HepG2 (cell line): ENCODE measurements at regions not wholly inside any gene's neighbourhood (a gene's known extent, or its start where the extent isn't known, plus 50 kb on each side); places are given as distances from the start of the nearest gene placed in this dataset.

ENCODE experiments used
- ATAC-seq: fragments of 200-7000 bp; cut with Tn5 transposase; 3 replicates; pipeline ENCODE4 v1.9.1; 2020; ENCODE audit warnings: mild to moderate bottlenecking, moderate library complexity
- BruUV-seq: library from RNA; stranded (reverse); fragments of 400-500 nt; replicated peaks from 2 replicates; lab custom pipeline; 2021; lab: Mats Ljungman, UMichigan
- CTCF ChIA-PET: fragments of 300-600 bp; formaldehyde crosslinking; extraction: SDS; loops from one replicate; lab custom pipeline; 2021; ENCODE audit warnings: low total read pairs, inconsistent platforms, low intra/inter-chr PET ratio; lab: Yijun Ruan, JAX
- POLR2A ChIA-PET: fragments of 350-600 bp; sonication (Branson Sonifier 250); formaldehyde crosslinking; loops from one replicate; lab custom pipeline; 2020; ENCODE audit warnings: antibody characterized with exemption, inconsistent platforms; lab: Yijun Ruan, JAX
- DNase-seq: peaks from one replicate; pipeline ENCODE4 v3.0.0-alpha.2; 2015; ENCODE audit warnings: low spot score
- FAIRE-seq: peaks from 3 replicates; lab custom pipeline; 2011; peaks lifted over from hg19 to GRCh38; lab: Jason Lieb, UNC
- H2AFZ ChIP-seq: one replicate; pipeline ENCODE4 v1.6.1; 2011; ENCODE audit warnings: low read length, inconsistent platforms
- H3K27ac ChIP-seq: fragments of 300-600 bp; 3 replicates; pipeline ENCODE4 v1.8.0; 2011; ENCODE audit warnings: mixed run types, mild to moderate bottlenecking, mixed read lengths, low read length, inconsistent platforms; ENCODE audit not compliant: insufficient read depth; ENCODE audit errors: extremely low read length
- H3K27me3 ChIP-seq, 2 experiments: fragments of 200-600 bp in 1 of 2; 2 replicates in 1 of 2; 3 replicates in 1 of 2; pipeline versions ENCODE4 v1.6.0 to v1.8.0; 2011; ENCODE audit warnings: low read length in 2 of 2, mild to moderate bottlenecking in 2 of 2, moderate library complexity in 2 of 2, inconsistent platforms in 1 of 2; ENCODE audit not compliant: insufficient read depth in 2 of 2, control insufficient read depth in 1 of 2
- H3K36me3 ChIP-seq, 2 experiments: fragments of 200-600 bp in 1 of 2; replicated peaks in 1 of 2; 2 replicates in 1 of 2; 3 replicates in 1 of 2; pipeline versions ENCODE4 v1.5.1 to v1.8.0; 2011; ENCODE audit warnings: low read length in 2 of 2, inconsistent platforms in 1 of 2; ENCODE audit not compliant: insufficient read depth in 2 of 2, control insufficient read depth in 1 of 2
- H3K4me1 ChIP-seq: 2 replicates; pipeline ENCODE4 v1.5.1; 2012; ENCODE audit warnings: low read length, inconsistent platforms; ENCODE audit not compliant: insufficient read depth
- H3K4me2 ChIP-seq: 2 replicates; pipeline ENCODE4 v1.6.0; 2011; ENCODE audit warnings: low read depth, low read length, inconsistent platforms
- H3K4me3 ChIP-seq, 3 experiments: fragments of 200-600 bp in 1 of 3; sonication (generic), shearing (Covaris generic) in 1 of 3; replicated peaks in 1 of 3; 2 replicates each; pipeline ENCODE4 v1.5.1; 2011 to 2016; ENCODE audit warnings: low read length in 3 of 3, inconsistent platforms in 2 of 3, low read depth in 2 of 3, mild to moderate bottlenecking in 2 of 3, control low read depth in 1 of 3, mixed read lengths in 1 of 3; ENCODE audit not compliant: insufficient read depth in 1 of 3
- H3K79me2 ChIP-seq: one replicate; pipeline ENCODE4 v1.6.1; 2011; ENCODE audit warnings: low read length, inconsistent platforms; ENCODE audit not compliant: insufficient read depth
- H3K9ac ChIP-seq: 2 replicates; pipeline ENCODE4 v1.6.0; 2011; ENCODE audit warnings: mild to moderate bottlenecking, low read depth, low read length, inconsistent platforms; ENCODE audit not compliant: insufficient read depth
- H3K9me3 ChIP-seq: 2 replicates; pipeline ENCODE4 v1.5.1; 2012; ENCODE audit warnings: mild to moderate bottlenecking, low read length
- H4K20me1 ChIP-seq: 2 replicates; pipeline ENCODE4 v1.6.0; 2011; ENCODE audit warnings: inconsistent platforms, mild to moderate bottlenecking, low read length, moderate library complexity; ENCODE audit not compliant: insufficient read depth
- CREM ChIP-seq, 2 experiments: sonication (generic) in 1 of 2; formaldehyde crosslinking in 1 of 2; IDR thresholded peaks; 2 replicates each; pipeline versions ENCODE4 v1.4.0 to v1.6.1; 2016 to 2020; ENCODE audit warnings: antibody characterized with exemption in 1 of 2, mild to moderate bottlenecking in 1 of 2, missing genetic modification reagents in 1 of 2
- ETV5 ChIP-seq: IDR thresholded peaks from 2 replicates; pipeline ENCODE4 v1.6.1; 2018; ENCODE audit warnings: missing biosample characterization, missing genetic modification reagents, inconsistent platforms, borderline replicate concordance
- GZF1 ChIP-seq: sonication (generic); formaldehyde crosslinking; IDR thresholded peaks from 2 replicates; pipeline ENCODE4 v1.5.1; 2020; ENCODE audit warnings: mild to moderate bottlenecking, missing genetic modification reagents
- HIVEP1 ChIP-seq: sonication (generic); formaldehyde crosslinking; IDR thresholded peaks from 2 replicates; pipeline ENCODE4 v1.4.0; 2020; ENCODE audit warnings: mild to moderate bottlenecking, missing genetic modification reagents
- MLLT10 ChIP-seq: sonication (generic); formaldehyde crosslinking; IDR thresholded peaks from 2 replicates; pipeline ENCODE4 v1.4.0; 2020; ENCODE audit warnings: missing genetic modification reagents
- NR3C1 ChIP-seq: sonication (generic); formaldehyde crosslinking; IDR thresholded peaks from 2 replicates; pipeline ENCODE4 v1.4.0; 2020; ENCODE audit warnings: missing genetic modification reagents
- RAD51 ChIP-seq: fragments of 450-650 bp; IDR thresholded peaks from 2 replicates; pipeline ENCODE4 v1.6.1; 2016; ENCODE audit warnings: borderline replicate concordance
- REL ChIP-seq: sonication (generic); formaldehyde crosslinking; conservative IDR thresholded peaks from 2 replicates; pipeline ENCODE4 v1.8.0; 2022; ENCODE audit warnings: mild to moderate bottlenecking, missing genetic modification reagents, moderate library complexity
- ZFP82 ChIP-seq: sonication (generic); formaldehyde crosslinking; IDR thresholded peaks from 2 replicates; pipeline ENCODE4 v1.5.1; 2020; ENCODE audit warnings: mild to moderate bottlenecking, missing genetic modification reagents, borderline replicate concordance
- WGBS: methylation state at CpG from one replicate; pipeline ENCODE4 v1.1.6; 2017; ENCODE audit warnings: low lambda C conversion rate; 5-methylcytosine and 5-hydroxymethylcytosine counted together
- in situ Hi-C: cut with HindIII; loops from 2 replicates; pipeline ENCODE4 v1.10.0; 2017; ENCODE audit warnings: low pct_unique_long_range_greater_than_20kb; ENCODE audit not compliant: extremely low pct_ligation_motif_present
- intact Hi-C: fragments of 100-400 bp; cut with micrococcal nuclease; formaldehyde crosslinking; loops from one replicate; pipeline ENCODE4 v1.10.0; 2022; ENCODE audit not compliant: unreplicated experiment
- TF ChIP-seq, protein P1 (sequence below): sonication (generic); formaldehyde crosslinking; IDR thresholded peaks from 2 replicates; pipeline ENCODE4 v1.9.0; 2021; ENCODE audit warnings: missing genetic modification reagents, borderline replicate concordance
- TF ChIP-seq, protein P2 (sequence below): sonication (generic); formaldehyde crosslinking; IDR thresholded peaks from 2 replicates; pipeline ENCODE4 v1.5.0; 2020; ENCODE audit warnings: missing genetic modification reagents, mild to moderate bottlenecking, borderline replicate concordance
- TF ChIP-seq, protein P3 (sequence below): sonication (generic); formaldehyde crosslinking; IDR thresholded peaks from 2 replicates; pipeline ENCODE4 v1.5.1; 2020; ENCODE audit warnings: missing genetic modification reagents, mild to moderate bottlenecking, borderline replicate concordance

DNA sequence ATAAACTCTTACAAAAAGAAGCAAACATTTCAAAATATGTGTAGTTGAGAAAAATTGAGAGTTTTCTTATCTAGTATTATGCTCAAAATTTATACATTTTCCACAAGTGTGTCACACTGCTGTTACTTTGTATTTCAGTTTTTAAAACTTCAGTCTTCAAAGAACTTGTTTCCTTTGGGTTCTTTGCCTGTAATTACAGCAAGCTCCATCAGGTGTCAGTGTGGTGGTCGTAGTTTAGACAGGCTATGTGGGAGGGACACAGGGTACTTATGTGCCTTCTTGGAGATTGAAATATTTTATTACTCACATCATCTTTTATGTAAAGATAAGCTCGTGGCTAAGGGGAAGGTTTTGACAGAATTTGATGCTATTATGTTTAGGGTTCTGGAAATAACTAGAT, 360.5 kb downstream of the FGFR2 start (continued):
- TF ChIP-seq, protein P1, sequence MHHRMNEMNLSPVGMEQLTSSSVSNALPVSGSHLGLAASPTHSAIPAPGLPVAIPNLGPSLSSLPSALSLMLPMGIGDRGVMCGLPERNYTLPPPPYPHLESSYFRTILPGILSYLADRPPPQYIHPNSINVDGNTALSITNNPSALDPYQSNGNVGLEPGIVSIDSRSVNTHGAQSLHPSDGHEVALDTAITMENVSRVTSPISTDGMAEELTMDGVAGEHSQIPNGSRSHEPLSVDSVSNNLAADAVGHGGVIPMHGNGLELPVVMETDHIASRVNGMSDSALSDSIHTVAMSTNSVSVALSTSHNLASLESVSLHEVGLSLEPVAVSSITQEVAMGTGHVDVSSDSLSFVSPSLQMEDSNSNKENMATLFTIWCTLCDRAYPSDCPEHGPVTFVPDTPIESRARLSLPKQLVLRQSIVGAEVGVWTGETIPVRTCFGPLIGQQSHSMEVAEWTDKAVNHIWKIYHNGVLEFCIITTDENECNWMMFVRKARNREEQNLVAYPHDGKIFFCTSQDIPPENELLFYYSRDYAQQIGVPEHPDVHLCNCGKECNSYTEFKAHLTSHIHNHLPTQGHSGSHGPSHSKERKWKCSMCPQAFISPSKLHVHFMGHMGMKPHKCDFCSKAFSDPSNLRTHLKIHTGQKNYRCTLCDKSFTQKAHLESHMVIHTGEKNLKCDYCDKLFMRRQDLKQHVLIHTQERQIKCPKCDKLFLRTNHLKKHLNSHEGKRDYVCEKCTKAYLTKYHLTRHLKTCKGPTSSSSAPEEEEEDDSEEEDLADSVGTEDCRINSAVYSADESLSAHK = no peak

DNA sequence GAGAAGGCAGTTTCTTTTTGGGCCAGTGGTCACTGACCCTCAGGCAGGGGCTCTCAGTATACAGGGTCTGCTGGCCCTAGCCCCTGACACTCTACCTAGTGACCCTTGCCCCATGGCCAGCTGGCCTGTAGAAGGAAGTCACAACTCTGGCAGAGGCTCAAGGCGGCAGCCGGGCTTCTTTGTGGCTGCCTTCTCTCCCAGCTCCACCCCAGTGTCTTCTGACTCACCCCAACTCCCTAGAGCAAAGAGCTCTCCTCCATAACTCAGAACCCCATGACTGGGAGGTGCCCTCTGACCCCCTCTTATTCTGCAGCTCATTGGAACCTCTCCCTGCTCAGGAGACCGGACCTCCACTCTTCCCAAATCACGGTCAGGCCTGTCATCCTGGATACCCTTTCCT, 358.2 kb downstream of the FGFR2 start:
- BruUV-seq = no TSS peak
- H3K9me3 ChIP-seq = peaks cover 9% of the 10 kb centered on the region
- no peak overlapping the region for H3K9ac ChIP-seq
- H3K36me3 ChIP-seq = no peaks in the 10 kb centered on the region
- no peak overlapping the region for H3K27ac ChIP-seq
- no peaks in the 10 kb centered on the region for H4K20me1 ChIP-seq
- H3K4me1 ChIP-seq = no peaks in the 10 kb centered on the region
- no peak overlapping the region for H2AFZ ChIP-seq
- H3K79me2 ChIP-seq = no peaks in the 10 kb centered on the region
- WGBS = 30% methylated on average over 2 of the region's 4 CpGs
- DNase-seq (no peak), FAIRE-seq (no peak), ATAC-seq (no peak)
- intact Hi-C loops (no loop called here), in situ Hi-C loops (no loop called here)
- ChIA-PET POLR2A (no interaction called here), CTCF (no interaction called here)
- H3K4me2 ChIP-seq = no peak overlapping the region
- H3K4me3 ChIP-seq = no peak overlapping the region
- TF ChIP-seq, protein P2, sequence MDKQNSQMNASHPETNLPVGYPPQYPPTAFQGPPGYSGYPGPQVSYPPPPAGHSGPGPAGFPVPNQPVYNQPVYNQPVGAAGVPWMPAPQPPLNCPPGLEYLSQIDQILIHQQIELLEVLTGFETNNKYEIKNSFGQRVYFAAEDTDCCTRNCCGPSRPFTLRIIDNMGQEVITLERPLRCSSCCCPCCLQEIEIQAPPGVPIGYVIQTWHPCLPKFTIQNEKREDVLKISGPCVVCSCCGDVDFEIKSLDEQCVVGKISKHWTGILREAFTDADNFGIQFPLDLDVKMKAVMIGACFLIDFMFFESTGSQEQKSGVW (CRISPR knock-in tag) = no peak
- TF ChIP-seq REL (CRISPR knock-in tag) = no peak
- TF ChIP-seq MLLT10 (CRISPR knock-in tag) = no peak
- TF ChIP-seq HIVEP1 = no peak
- no peak for TF ChIP-seq ETV5 (CRISPR knock-in tag)
- no peak for TF ChIP-seq RAD51
- no peak for TF ChIP-seq CREM (IDR thresholded peaks at IDR 0.05)
- no peak for TF ChIP-seq CREM (CRISPR knock-in tag; IDR thresholded peaks at IDR 0.05)
- no peak for TF ChIP-seq NR3C1 (CRISPR knock-in tag)
- TF ChIP-seq GZF1 (CRISPR knock-in tag) = no peak
- TF ChIP-seq, protein P3, sequence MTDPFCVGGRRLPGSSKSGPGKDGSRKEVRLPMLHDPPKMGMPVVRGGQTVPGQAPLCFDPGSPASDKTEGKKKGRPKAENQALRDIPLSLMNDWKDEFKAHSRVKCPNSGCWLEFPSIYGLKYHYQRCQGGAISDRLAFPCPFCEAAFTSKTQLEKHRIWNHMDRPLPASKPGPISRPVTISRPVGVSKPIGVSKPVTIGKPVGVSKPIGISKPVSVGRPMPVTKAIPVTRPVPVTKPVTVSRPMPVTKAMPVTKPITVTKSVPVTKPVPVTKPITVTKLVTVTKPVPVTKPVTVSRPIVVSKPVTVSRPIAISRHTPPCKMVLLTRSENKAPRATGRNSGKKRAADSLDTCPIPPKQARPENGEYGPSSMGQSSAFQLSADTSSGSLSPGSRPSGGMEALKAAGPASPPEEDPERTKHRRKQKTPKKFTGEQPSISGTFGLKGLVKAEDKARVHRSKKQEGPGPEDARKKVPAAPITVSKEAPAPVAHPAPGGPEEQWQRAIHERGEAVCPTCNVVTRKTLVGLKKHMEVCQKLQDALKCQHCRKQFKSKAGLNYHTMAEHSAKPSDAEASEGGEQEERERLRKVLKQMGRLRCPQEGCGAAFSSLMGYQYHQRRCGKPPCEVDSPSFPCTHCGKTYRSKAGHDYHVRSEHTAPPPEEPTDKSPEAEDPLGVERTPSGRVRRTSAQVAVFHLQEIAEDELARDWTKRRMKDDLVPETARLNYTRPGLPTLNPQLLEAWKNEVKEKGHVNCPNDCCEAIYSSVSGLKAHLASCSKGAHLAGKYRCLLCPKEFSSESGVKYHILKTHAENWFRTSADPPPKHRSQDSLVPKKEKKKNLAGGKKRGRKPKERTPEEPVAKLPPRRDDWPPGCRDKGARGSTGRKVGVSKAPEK (CRISPR knock-in tag) = no peak
- TF ChIP-seq ZFP82 (CRISPR knock-in tag) = no peak
- H3K27me3 ChIP-seq = no peaks in the 10 kb centered on the region; a peak in 1 of 5 replicates
